ENCODE measurements at regions not wholly inside any gene's neighbourhood (a gene's known extent, or its start where the extent isn't known, plus 50 kb on each side); places are given as distances from the start of the nearest gene placed in this dataset.
"Not testable (repeated sequence)": the region's sequence is repeated elsewhere in the genome, so short reads cannot be mapped to it uniquely, and the experiment has no call there.

GRCh38 chr2:111527707-111528400 lies 356.1 kb downstream of the ANAPC1 start:
- H2AFZ ChIP-seq (ENCODE audit: low read depth, low read length); H4K20me1 ChIP-seq (ENCODE audit: insufficient read depth, low read length); H3K4me2 ChIP-seq (ENCODE audit: insufficient read depth, low read length); H3K4me3 ChIP-seq (ENCODE audit: low read depth in 1 of 2, low read length in 2 of 2); H3K9ac ChIP-seq (ENCODE audit: low read depth, low read length); H3K9me3 ChIP-seq (ENCODE audit: insufficient read depth, low read length, severe bottlenecking); H3K36me3 ChIP-seq (ENCODE audit: insufficient read depth, low read length); H3K27me3 ChIP-seq (ENCODE audit: insufficient read depth, low read length, poor library complexity); H3K79me2 ChIP-seq (ENCODE audit: insufficient read depth, low read length); H3K4me1 ChIP-seq (ENCODE audit: insufficient read depth, low read length); DNase-seq; H3K27ac ChIP-seq (ENCODE audit: low read length); ATAC-seq (ENCODE audit: insufficient read depth, low read depth): not testable (repeated sequence)

- not testable (repeated sequence) for H3K9me3 ChIP-seq (ENCODE audit: insufficient read depth, low read length, severe bottlenecking); ATAC-seq (ENCODE audit: insufficient read depth, low read depth)
These were observed 355.0 kb downstream of the ANAPC1 start for GRCh38 chr2:111529022-111529421.

GRCh38 chr2:111530239-111530965 lies 353.6 kb downstream of the ANAPC1 start:
- H3K27me3 ChIP-seq (ENCODE audit: insufficient read depth, low read length, poor library complexity); H3K4me3 ChIP-seq (ENCODE audit: low read depth in 1 of 2, low read length in 2 of 2); H2AFZ ChIP-seq (ENCODE audit: low read depth, low read length); H4K20me1 ChIP-seq (ENCODE audit: insufficient read depth, low read length); H3K36me3 ChIP-seq (ENCODE audit: insufficient read depth, low read length); H3K4me2 ChIP-seq (ENCODE audit: insufficient read depth, low read length); H3K4me1 ChIP-seq (ENCODE audit: insufficient read depth, low read length); DNase-seq; H3K79me2 ChIP-seq (ENCODE audit: insufficient read depth, low read length); H3K9me3 ChIP-seq (ENCODE audit: insufficient read depth, low read length, severe bottlenecking); H3K9ac ChIP-seq (ENCODE audit: low read depth, low read length); ATAC-seq (ENCODE audit: insufficient read depth, low read depth); H3K27ac ChIP-seq (ENCODE audit: low read length): not testable (repeated sequence)

More at GRCh38 chr2:111529022-111529421, 355.0 kb downstream of the ANAPC1 start:
- not testable (repeated sequence) for H3K4me3 ChIP-seq (ENCODE audit: low read depth in 1 of 2, low read length in 2 of 2); H3K79me2 ChIP-seq (ENCODE audit: insufficient read depth, low read length); H3K36me3 ChIP-seq (ENCODE audit: insufficient read depth, low read length); H3K9ac ChIP-seq (ENCODE audit: low read depth, low read length); H3K4me2 ChIP-seq (ENCODE audit: insufficient read depth, low read length); H2AFZ ChIP-seq (ENCODE audit: low read depth, low read length); H3K27me3 ChIP-seq (ENCODE audit: insufficient read depth, low read length, poor library complexity); H4K20me1 ChIP-seq (ENCODE audit: insufficient read depth, low read length); H3K27ac ChIP-seq (ENCODE audit: low read length); H3K4me1 ChIP-seq (ENCODE audit: insufficient read depth, low read length); DNase-seq

GRCh38 chr2:111532682-111533556 lies 351.1 kb downstream of the ANAPC1 start:
- H3K4me1 ChIP-seq (ENCODE audit: insufficient read depth, low read length); H4K20me1 ChIP-seq (ENCODE audit: insufficient read depth, low read length); H3K9ac ChIP-seq (ENCODE audit: low read depth, low read length); H2AFZ ChIP-seq (ENCODE audit: low read depth, low read length); H3K9me3 ChIP-seq (ENCODE audit: insufficient read depth, low read length, severe bottlenecking); H3K27me3 ChIP-seq (ENCODE audit: insufficient read depth, low read length, poor library complexity); DNase-seq; H3K4me3 ChIP-seq (ENCODE audit: low read depth in 1 of 2, low read length in 2 of 2); H3K27ac ChIP-seq (ENCODE audit: low read length); H3K4me2 ChIP-seq (ENCODE audit: insufficient read depth, low read length); H3K79me2 ChIP-seq (ENCODE audit: insufficient read depth, low read length); H3K36me3 ChIP-seq (ENCODE audit: insufficient read depth, low read length): not testable (repeated sequence)
- peak; percentile 49; the same call in 2 of the 3 replicates for ATAC-seq (ENCODE audit: insufficient read depth, low read depth)

- not testable (repeated sequence) for H2AFZ ChIP-seq (ENCODE audit: low read depth, low read length); DNase-seq; H4K20me1 ChIP-seq (ENCODE audit: insufficient read depth, low read length); H3K36me3 ChIP-seq (ENCODE audit: insufficient read depth, low read length); H3K9ac ChIP-seq (ENCODE audit: low read depth, low read length); H3K27me3 ChIP-seq (ENCODE audit: insufficient read depth, low read length, poor library complexity); H3K4me3 ChIP-seq (ENCODE audit: low read depth in 1 of 2, low read length in 2 of 2); H3K4me2 ChIP-seq (ENCODE audit: insufficient read depth, low read length); H3K79me2 ChIP-seq (ENCODE audit: insufficient read depth, low read length); H3K27ac ChIP-seq (ENCODE audit: low read length); H3K4me1 ChIP-seq (ENCODE audit: insufficient read depth, low read length); H3K9me3 ChIP-seq (ENCODE audit: insufficient read depth, low read length, severe bottlenecking)
- 0 out of 3 replicates have a peak, but pooled peaks have one; percentile 19 for ATAC-seq (ENCODE audit: insufficient read depth, low read depth)
These were observed 350.3 kb downstream of the ANAPC1 start for GRCh38 chr2:111533557-111534247.
